ENCODE measurements at regions not wholly inside any gene's neighbourhood (a gene's known extent, or its start where the extent isn't known, plus 50 kb on each side); places are given as distances from the start of the nearest gene placed in this dataset.

- TF ChIP-seq YY1 (IDR thresholded peaks at IDR 0.05; ENCODE audit: insufficient read depth, insufficient read length) (no peak), SUZ12 (IDR thresholded peaks at IDR 0.05; ENCODE audit: extremely low read depth, insufficient read depth, insufficient read length) (no peak), ZNF274 (IDR thresholded peaks at IDR 0.05; ENCODE audit: low read depth, low read length) (no peak)
These were observed 326.5 kb upstream of the SEMA3C start for GRCh38 chr7:81245353-81245752.
